SK-N-SH (cell line): ENCODE measurements at regions not wholly inside any gene's neighbourhood (a gene's known extent, or its start where the extent isn't known, plus 50 kb on each side); places are given as distances from the start of the nearest gene placed in this dataset.

ENCODE experiments used
- CTCF ChIA-PET: fragments of 300-600, 350-600 bp; formaldehyde crosslinking; extraction: SDS; loops from one replicate; lab custom pipeline; 2021; lab: Yijun Ruan, JAX
- POLR2A ChIA-PET: fragments of 350-600 bp; sonication (Branson Sonifier 250); formaldehyde crosslinking; extraction: SDS; loops from one replicate; lab custom pipeline; 2020; ENCODE audit warnings: antibody characterized with exemption, inconsistent platforms; lab: Yijun Ruan, JAX
- DNase-seq: peaks from one replicate; pipeline ENCODE4 v3.0.0; 2012
- H2AFZ ChIP-seq: fragments of 200-600 bp; sonication (generic); 2 replicates; pipeline ENCODE4 v1.8.1; 2016; ENCODE audit warnings: antibody characterized with exemption, mild to moderate bottlenecking, low read depth
- H3F3A ChIP-seq: fragments of 200-600 bp; sonication (generic); replicated peaks from 2 replicates; pipeline ENCODE3; 2016; ENCODE audit warnings: antibody characterized with exemption, mild to moderate bottlenecking; ENCODE audit not compliant: insufficient read depth
- H3K27ac ChIP-seq, 2 experiments: fragments of 200-500 bp in 1 of 2; fragments of 200-600 bp in 1 of 2; sonication (Bioruptor generic) in 1 of 2; sonication (generic), shearing (Covaris generic) in 1 of 2; 2 replicates each; pipeline versions ENCODE4 v1.5.1 to v1.6.1; 2014 to 2016; ENCODE audit warnings: low read depth in 2 of 2, inconsistent platforms in 1 of 2, low read length in 1 of 2, mild to moderate bottlenecking in 1 of 2, mixed read lengths in 1 of 2
- H3K27me3 ChIP-seq: fragments of 200-600 bp; sonication (generic), shearing (Covaris generic); 2 replicates; pipeline ENCODE4 v1.6.1; 2016; ENCODE audit warnings: mixed run types; ENCODE audit not compliant: insufficient read depth
- H3K36me3 ChIP-seq, 2 experiments: fragments of 200-500 bp in 1 of 2; fragments of 200-600 bp in 1 of 2; sonication (Bioruptor generic) in 1 of 2; sonication (generic) in 1 of 2; replicated peaks in 1 of 2; 2 replicates each; pipeline versions ENCODE3 to v1.5.1; 2014 to 2016; ENCODE audit warnings: low read length in 1 of 2, mild to moderate bottlenecking in 1 of 2; ENCODE audit not compliant: insufficient read depth in 2 of 2, control insufficient read depth in 1 of 2
- H3K4me1 ChIP-seq, 2 experiments: fragments of 200-500 bp in 1 of 2; fragments of 200-600 bp in 1 of 2; sonication (Bioruptor generic) in 1 of 2; sonication (generic), shearing (Covaris generic) in 1 of 2; 2 replicates each; pipeline versions ENCODE4 v1.5.1 to v1.6.1; 2014 to 2016; ENCODE audit warnings: low read depth in 1 of 2, low read length in 1 of 2, mixed run types in 1 of 2; ENCODE audit not compliant: insufficient read depth in 2 of 2, control insufficient read depth in 1 of 2
- H3K4me2 ChIP-seq: fragments of 200-600 bp; sonication (generic), shearing (Covaris generic); 2 replicates; pipeline ENCODE4 v1.6.1; 2017; ENCODE audit warnings: mixed run types
- H3K4me3 ChIP-seq, 2 experiments: fragments of 200-500 bp in 1 of 2; fragments of 200-600 bp in 1 of 2; sonication (Bioruptor generic) in 1 of 2; sonication (generic), shearing (Covaris generic) in 1 of 2; 2 replicates each; pipeline versions ENCODE4 v1.5.1 to v1.8.1; 2014 to 2016; ENCODE audit warnings: low read depth in 2 of 2, inconsistent platforms in 1 of 2, low read length in 1 of 2, mild to moderate bottlenecking in 1 of 2, mixed read lengths in 1 of 2, moderate library complexity in 1 of 2
- H3K79me2 ChIP-seq: fragments of 200-600 bp; sonication (generic); 2 replicates; pipeline ENCODE4 v1.8.1; 2017; ENCODE audit warnings: mild to moderate bottlenecking; ENCODE audit not compliant: insufficient read depth
- H3K9ac ChIP-seq: fragments of 200-600 bp; sonication (generic); 2 replicates; pipeline ENCODE4 v1.6.1; 2017; ENCODE audit warnings: mixed run types
- H3K9me2 ChIP-seq: fragments of 200-600 bp; sonication (generic); 2 replicates; pipeline ENCODE4 v1.6.1; 2017; ENCODE audit warnings: mixed run types
- H3K9me3 ChIP-seq: fragments of 200-600 bp; sonication (generic); 2 replicates; pipeline ENCODE4 v1.6.1; 2017; ENCODE audit warnings: mixed run types, mild to moderate bottlenecking, moderate library complexity
- H4K20me1 ChIP-seq: fragments of 200-600 bp; sonication (generic); 2 replicates; pipeline ENCODE4 v1.6.1; 2017; ENCODE audit warnings: mild to moderate bottlenecking, mixed run types; ENCODE audit not compliant: insufficient read depth
- EP300 ChIP-seq, 2 experiments: IDR thresholded peaks; 2 replicates each; pipeline versions ENCODE4 v1.4.0 to v1.6.1; 2012; ENCODE audit warnings: borderline replicate concordance in 1 of 2, low read depth in 1 of 2, low read length in 1 of 2
- EZH2phosphoT487 ChIP-seq: fragments of 200-600 bp; sonication (generic); IDR thresholded peaks from 2 replicates; pipeline ENCODE4 v1.6.1; 2017; ENCODE audit warnings: low read depth, mixed run types, mild to moderate bottlenecking, antibody characterized with exemption, moderate library complexity, borderline replicate concordance
- FOSL2 ChIP-seq: IDR thresholded peaks from 2 replicates; pipeline ENCODE4 v1.4.0; 2012; ENCODE audit warnings: low read depth, mild to moderate bottlenecking, moderate library complexity, borderline replicate concordance
- GABPA ChIP-seq: IDR thresholded peaks from 2 replicates; pipeline ENCODE4 v1.4.0; 2012; ENCODE audit warnings: low read depth, mild to moderate bottlenecking
- MEF2A ChIP-seq: IDR thresholded peaks from 2 replicates; pipeline ENCODE4 v1.4.0; 2012; ENCODE audit warnings: low read depth, borderline replicate concordance
- NFIC ChIP-seq: IDR thresholded peaks from 2 replicates; pipeline ENCODE4 v1.4.0; 2012; ENCODE audit warnings: borderline replicate concordance
- RFX5 ChIP-seq: IDR thresholded peaks from 2 replicates; pipeline ENCODE4 v1.6.1; 2012; ENCODE audit warnings: mild to moderate bottlenecking, improper control_type of control experiment, low read length
- RXRA ChIP-seq: IDR thresholded peaks from 2 replicates; pipeline ENCODE4 v1.4.0; 2012; ENCODE audit warnings: low read depth, mild to moderate bottlenecking, borderline replicate concordance
- SMC3 ChIP-seq: IDR thresholded peaks from 2 replicates; pipeline ENCODE4 v1.6.1; 2012; ENCODE audit warnings: low read depth, low read length, improper control_type of control experiment
- TAF1 ChIP-seq: IDR thresholded peaks from 2 replicates; pipeline ENCODE4 v1.6.1; 2012; ENCODE audit warnings: low read depth, mild to moderate bottlenecking, low read length, moderate library complexity, borderline replicate concordance
- TEAD4 ChIP-seq: IDR thresholded peaks from 2 replicates; pipeline ENCODE4 v1.4.0; 2012; ENCODE audit warnings: mild to moderate bottlenecking, borderline replicate concordance; ENCODE audit not compliant: insufficient read depth
- WGBS: methylation state at CpG from one replicate; pipeline ENCODE4 v1.1.6; 2017; ENCODE audit warnings: low lambda C conversion rate; 5-methylcytosine and 5-hydroxymethylcytosine counted together
- TF ChIP-seq, protein P1 (sequence below): IDR thresholded peaks from 2 replicates; pipeline ENCODE4; 2012
- TF ChIP-seq, protein P2 (sequence below): IDR thresholded peaks from 2 replicates; pipeline ENCODE4 v1.6.1; 2012; ENCODE audit warnings: mild to moderate bottlenecking, low read depth, low read length, moderate library complexity
- TF ChIP-seq, protein P3 (sequence below): IDR thresholded peaks from 2 replicates; pipeline ENCODE4 v1.4.0; 2012; ENCODE audit warnings: low read depth, borderline replicate concordance

DNA sequence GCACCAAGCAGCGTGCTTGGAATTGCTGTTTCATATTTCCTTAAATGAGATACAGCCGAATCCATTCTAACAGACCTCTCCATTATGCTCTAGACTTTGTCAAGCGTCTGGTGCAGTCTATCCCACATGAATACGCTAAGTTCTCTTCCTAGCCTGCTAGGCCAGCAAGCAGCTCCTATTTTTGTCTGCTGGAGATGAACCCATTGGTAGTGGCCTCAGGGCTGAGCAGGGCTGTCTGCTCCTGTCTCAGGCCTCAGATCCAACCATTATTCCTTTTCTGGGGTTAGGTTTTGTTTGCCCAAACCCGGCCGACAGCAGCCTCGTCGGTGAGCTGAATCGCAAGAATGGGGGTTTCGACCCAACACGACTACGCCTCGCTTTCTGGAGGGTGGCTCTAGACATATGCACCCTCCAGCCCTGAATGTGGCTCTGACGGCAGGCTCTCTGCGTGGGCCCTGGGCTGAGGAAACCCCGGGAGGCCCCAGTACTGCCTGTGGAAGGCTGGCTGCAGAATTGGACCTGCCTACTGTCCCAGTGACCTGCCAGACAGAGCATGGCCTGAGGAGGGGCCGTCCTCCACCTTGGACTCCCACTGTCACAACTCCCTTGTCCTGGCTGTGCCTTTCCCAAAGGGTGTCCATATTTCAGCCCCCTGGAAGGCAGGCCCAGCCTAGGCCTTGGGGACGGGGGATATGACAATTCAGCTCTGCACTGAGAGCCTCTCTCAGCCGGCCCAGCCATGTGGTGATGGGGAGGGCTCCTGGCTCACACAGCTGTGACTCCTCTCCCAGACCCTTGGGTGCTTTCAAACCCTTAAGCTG is 267.9 kb upstream of the TCERG1L start:
- H3K4me3 ChIP-seq, result no peak overlapping the region
- H4K20me1 ChIP-seq, result no peaks in the 10 kb centered on the region
- H3K4me1 ChIP-seq, result no peaks in the 10 kb centered on the region
- CTCF ChIA-PET, result interaction anchor here (1.1 to 1.9 kb wide), 3 partner anchors 10 to 125 kb away, joined by 3 to 7 read pairs (median 6); no protein-coding TSS in a partner anchor
- H3K9me3 ChIP-seq, result no peaks in the 10 kb centered on the region
- H3K9me2 ChIP-seq, result no peaks in the 10 kb centered on the region
- no peak overlapping the region for H3K9ac ChIP-seq
- no peaks in the 10 kb centered on the region for H3K36me3 ChIP-seq
- H3F3A ChIP-seq, result no peaks in the 10 kb centered on the region
- no peaks in the 10 kb centered on the region for H3K79me2 ChIP-seq
- no peak for DNase-seq
- H3K27ac ChIP-seq, result no peak overlapping the region
- H3K27me3 ChIP-seq, result no peaks in the 10 kb centered on the region
- 55% methylated on average over 14 of the region's 19 CpGs for whole genome bisulfite sequencing
- POLR2A ChIA-PET, result no interaction called here
- no peak overlapping the region for H2AFZ ChIP-seq
- TF ChIP-seq EZH2phosphoT487, result no peak
- TF ChIP-seq NFIC, result no peak
- TF ChIP-seq SMC3, result no peak
- TF ChIP-seq TAF1, result no peak
- no peak for TF ChIP-seq RFX5
- TF ChIP-seq EP300 (IDR thresholded peaks at IDR 0.05; ENCODE audit: borderline replicate concordance in 1 of 2, low read depth in 1 of 2, low read length in 1 of 2), result no peak
- TF ChIP-seq, protein P1, sequence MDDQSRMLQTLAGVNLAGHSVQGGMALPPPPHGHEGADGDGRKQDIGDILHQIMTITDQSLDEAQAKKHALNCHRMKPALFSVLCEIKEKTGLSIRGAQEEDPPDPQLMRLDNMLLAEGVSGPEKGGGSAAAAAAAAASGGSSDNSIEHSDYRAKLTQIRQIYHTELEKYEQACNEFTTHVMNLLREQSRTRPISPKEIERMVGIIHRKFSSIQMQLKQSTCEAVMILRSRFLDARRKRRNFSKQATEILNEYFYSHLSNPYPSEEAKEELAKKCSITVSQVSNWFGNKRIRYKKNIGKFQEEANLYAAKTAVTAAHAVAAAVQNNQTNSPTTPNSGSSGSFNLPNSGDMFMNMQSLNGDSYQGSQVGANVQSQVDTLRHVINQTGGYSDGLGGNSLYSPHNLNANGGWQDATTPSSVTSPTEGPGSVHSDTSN, result no peak
- TF ChIP-seq, protein P2, sequence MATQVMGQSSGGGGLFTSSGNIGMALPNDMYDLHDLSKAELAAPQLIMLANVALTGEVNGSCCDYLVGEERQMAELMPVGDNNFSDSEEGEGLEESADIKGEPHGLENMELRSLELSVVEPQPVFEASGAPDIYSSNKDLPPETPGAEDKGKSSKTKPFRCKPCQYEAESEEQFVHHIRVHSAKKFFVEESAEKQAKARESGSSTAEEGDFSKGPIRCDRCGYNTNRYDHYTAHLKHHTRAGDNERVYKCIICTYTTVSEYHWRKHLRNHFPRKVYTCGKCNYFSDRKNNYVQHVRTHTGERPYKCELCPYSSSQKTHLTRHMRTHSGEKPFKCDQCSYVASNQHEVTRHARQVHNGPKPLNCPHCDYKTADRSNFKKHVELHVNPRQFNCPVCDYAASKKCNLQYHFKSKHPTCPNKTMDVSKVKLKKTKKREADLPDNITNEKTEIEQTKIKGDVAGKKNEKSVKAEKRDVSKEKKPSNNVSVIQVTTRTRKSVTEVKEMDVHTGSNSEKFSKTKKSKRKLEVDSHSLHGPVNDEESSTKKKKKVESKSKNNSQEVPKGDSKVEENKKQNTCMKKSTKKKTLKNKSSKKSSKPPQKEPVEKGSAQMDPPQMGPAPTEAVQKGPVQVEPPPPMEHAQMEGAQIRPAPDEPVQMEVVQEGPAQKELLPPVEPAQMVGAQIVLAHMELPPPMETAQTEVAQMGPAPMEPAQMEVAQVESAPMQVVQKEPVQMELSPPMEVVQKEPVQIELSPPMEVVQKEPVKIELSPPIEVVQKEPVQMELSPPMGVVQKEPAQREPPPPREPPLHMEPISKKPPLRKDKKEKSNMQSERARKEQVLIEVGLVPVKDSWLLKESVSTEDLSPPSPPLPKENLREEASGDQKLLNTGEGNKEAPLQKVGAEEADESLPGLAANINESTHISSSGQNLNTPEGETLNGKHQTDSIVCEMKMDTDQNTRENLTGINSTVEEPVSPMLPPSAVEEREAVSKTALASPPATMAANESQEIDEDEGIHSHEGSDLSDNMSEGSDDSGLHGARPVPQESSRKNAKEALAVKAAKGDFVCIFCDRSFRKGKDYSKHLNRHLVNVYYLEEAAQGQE, result no peak
- no peak for TF ChIP-seq MEF2A
- TF ChIP-seq GABPA, result no peak
- TF ChIP-seq, protein P3, sequence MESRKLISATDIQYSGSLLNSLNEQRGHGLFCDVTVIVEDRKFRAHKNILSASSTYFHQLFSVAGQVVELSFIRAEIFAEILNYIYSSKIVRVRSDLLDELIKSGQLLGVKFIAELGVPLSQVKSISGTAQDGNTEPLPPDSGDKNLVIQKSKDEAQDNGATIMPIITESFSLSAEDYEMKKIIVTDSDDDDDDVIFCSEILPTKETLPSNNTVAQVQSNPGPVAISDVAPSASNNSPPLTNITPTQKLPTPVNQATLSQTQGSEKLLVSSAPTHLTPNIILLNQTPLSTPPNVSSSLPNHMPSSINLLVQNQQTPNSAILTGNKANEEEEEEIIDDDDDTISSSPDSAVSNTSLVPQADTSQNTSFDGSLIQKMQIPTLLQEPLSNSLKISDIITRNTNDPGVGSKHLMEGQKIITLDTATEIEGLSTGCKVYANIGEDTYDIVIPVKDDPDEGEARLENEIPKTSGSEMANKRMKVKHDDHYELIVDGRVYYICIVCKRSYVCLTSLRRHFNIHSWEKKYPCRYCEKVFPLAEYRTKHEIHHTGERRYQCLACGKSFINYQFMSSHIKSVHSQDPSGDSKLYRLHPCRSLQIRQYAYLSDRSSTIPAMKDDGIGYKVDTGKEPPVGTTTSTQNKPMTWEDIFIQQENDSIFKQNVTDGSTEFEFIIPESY, result no peak
- no peak for TF ChIP-seq TEAD4
- no peak for TF ChIP-seq FOSL2
- TF ChIP-seq RXRA, result no peak
- no peak overlapping the region for H3K4me2 ChIP-seq
